ENCODE measurements at regions not wholly inside any gene's neighbourhood (a gene's known extent, or its start where the extent isn't known, plus 50 kb on each side); places are given as distances from the start of the nearest gene placed in this dataset.

DNA sequence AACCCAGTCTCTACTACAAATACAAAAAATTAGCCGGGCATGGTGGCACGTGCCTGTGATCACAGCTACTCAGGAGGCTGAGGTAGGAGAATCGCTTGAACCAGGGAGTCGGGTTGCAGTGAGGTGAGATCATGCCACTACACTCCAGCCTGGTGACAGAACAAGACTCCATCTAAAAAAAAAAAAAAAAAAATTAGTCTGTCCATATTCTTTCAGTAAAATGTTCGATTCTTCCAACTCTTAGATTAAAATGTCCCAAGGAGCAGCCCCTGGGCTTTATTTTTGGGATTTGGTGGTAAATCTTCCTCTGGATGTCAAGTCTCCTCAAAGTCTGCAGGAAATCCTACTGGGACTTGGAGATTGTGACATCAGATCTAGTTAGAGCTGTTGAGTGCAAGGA lies 101.0 kb upstream of the EEF1E1 start:
- no peaks in the 10 kb centered on the region for H3K9me3 ChIP-seq
- H3K4me1 ChIP-seq (ENCODE audit: low read depth) = no peaks in the 10 kb centered on the region
- H3K4me3 ChIP-seq = no peak overlapping the region
- no peaks in the 10 kb centered on the region for H3K36me3 ChIP-seq (ENCODE audit: low read depth)
- no peak for TF ChIP-seq CTCF (IDR thresholded peaks at IDR 0.05)
- intact Hi-C loops (cut with DNase I, micrococcal nuclease) = no loop called here
- DNase-seq = no peak
- no peak for ATAC-seq

- intact Hi-C loops (cut with DNase I, micrococcal nuclease) = no loop called here
- ATAC-seq = no peak
Measured at GRCh38 chr6:8201679-8202078, 99.3 kb upstream of the EEF1E1 start.

DNA sequence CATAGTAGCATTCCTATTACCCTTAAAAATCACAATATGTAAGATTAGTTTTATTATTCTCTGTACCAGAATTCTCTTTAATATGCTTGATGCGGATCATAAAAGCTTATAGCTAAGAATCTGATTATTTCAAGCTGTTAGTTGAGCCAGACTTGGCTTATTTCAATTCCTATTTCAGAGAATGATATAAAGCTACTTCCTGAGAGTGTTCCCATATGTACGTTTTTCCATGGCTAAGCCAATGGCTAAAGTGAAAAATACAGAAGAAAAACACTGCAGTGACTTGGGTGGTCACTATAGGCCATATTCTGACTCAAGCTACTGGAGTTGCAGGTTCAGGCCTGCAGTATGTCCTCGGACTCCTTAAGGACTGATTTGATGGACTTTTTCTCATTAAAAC lies 97.9 kb upstream of the EEF1E1 start:
- Histone ChIP-seq H3K4me1 (ENCODE audit: low read depth) (no peaks in the 10 kb centered on the region), H3K9me3 (no peaks in the 10 kb centered on the region), H3K4me3 (no peak overlapping the region), H3K36me3 (ENCODE audit: low read depth) (no peaks in the 10 kb centered on the region)
- TF ChIP-seq CTCF (IDR thresholded peaks at IDR 0.05) = no peak
- no peak for ATAC-seq
- DNase-seq = no peak
- intact Hi-C loops (cut with DNase I, micrococcal nuclease) = no loop called here

More at GRCh38 chr6:8201679-8202078, 99.3 kb upstream of the EEF1E1 start:
- H3K9me3 ChIP-seq = no peaks in the 10 kb centered on the region
- DNase-seq = no peak
- no peak overlapping the region for H3K4me3 ChIP-seq
- no peaks in the 10 kb centered on the region for H3K4me1 ChIP-seq (ENCODE audit: low read depth)
- H3K36me3 ChIP-seq (ENCODE audit: low read depth) = no peaks in the 10 kb centered on the region
- no peak for TF ChIP-seq CTCF (IDR thresholded peaks at IDR 0.05)

DNA sequence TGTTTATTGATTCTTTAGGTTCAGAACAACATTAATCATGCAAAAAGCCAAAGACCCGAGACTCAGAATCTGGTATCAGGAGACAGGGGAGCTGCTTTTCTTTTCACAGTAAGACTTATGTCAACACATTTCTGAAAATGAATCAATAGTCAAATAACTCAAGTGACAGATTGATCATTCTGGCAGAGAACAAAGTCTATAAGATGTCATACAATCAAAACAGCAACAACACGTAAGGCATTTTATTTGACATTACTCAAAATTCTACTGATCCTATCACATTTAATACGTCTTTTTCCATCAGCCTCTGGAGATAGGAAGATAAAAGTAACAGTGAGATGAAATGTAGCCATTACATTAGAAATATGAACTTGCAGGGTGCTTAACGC lies 93.4 kb upstream of the EEF1E1 start:
- no peaks in the 10 kb centered on the region for H3K36me3 ChIP-seq (ENCODE audit: low read depth)
- ATAC-seq (no peak), DNase-seq (no peak)
- H3K4me3 ChIP-seq = no peak overlapping the region
- intact Hi-C loops (cut with DNase I, micrococcal nuclease) = no loop called here
- TF ChIP-seq CTCF (IDR thresholded peaks at IDR 0.05) = no peak
- H3K4me1 ChIP-seq (ENCODE audit: low read depth) = no peaks in the 10 kb centered on the region
- no peaks in the 10 kb centered on the region for H3K9me3 ChIP-seq

- no peaks in the 10 kb centered on the region for H3K9me3 ChIP-seq
- H3K36me3 ChIP-seq (ENCODE audit: low read depth) = no peaks in the 10 kb centered on the region
- no peak for TF ChIP-seq CTCF (IDR thresholded peaks at IDR 0.05)
- DNase-seq (no peak), ATAC-seq (no peak)
- intact Hi-C loops (cut with DNase I, micrococcal nuclease) = no loop called here
- H3K4me3 ChIP-seq = no peak overlapping the region
- no peaks in the 10 kb centered on the region for H3K4me1 ChIP-seq (ENCODE audit: low read depth)
Measured at GRCh38 chr6:8195040-8195713, 92.8 kb upstream of the EEF1E1 start.

GRCh38 chr6:8194490-8194889 lies 92.1 kb upstream of the EEF1E1 start:
- no peak for ATAC-seq
- no peak for TF ChIP-seq CTCF (IDR thresholded peaks at IDR 0.05)
- Histone ChIP-seq H3K9me3 (no peaks in the 10 kb centered on the region), H3K4me1 (ENCODE audit: low read depth) (no peaks in the 10 kb centered on the region), H3K36me3 (ENCODE audit: low read depth) (no peaks in the 10 kb centered on the region), H3K4me3 (no peak overlapping the region)
- no peak for DNase-seq
- intact Hi-C loops (cut with DNase I, micrococcal nuclease) = no loop called here

Data from mucosa of descending colon (tissue), 3 donors.